ENCODE measurements at regions not wholly inside any gene's neighbourhood (a gene's known extent, or its start where the extent isn't known, plus 50 kb on each side); places are given as distances from the start of the nearest gene placed in this dataset.
"Not testable (repeated sequence)": the region's sequence is repeated elsewhere in the genome, so short reads cannot be mapped to it uniquely, and the experiment has no call there.

DNA sequence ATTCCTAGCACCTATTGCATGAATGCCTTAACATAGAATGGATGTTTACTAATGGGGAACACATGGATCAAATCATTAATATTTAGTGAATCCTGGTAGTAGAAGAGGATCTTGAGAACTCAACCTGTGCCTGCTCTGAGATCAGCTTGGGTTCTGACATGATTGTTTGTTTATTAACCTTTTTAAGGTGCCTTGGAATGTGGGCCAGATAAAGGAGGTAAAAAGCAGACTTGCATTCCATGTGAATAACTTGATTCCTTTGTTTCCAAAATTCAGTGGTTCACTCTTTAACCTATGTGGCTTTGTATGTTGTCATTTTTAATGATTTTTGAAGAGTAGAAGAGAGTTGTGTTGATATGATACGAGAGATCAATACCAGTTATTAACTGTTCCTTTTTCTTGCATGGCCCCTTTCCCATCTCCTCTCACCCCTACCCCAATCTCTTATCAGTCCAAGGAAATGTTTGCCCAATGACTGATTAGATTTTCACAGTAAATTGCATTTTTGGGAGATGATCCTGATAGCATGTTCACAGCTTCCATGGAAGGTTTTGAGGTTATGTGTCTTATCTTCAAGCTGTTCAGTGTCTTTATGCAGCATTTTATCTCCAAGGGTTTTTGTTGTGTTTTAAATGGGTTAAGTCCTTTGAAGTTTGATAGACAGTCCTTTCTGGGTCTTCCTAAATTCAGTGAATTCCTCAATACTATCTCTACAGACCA, 193.7 kb upstream of the FRMD6 start:
- H3K36me3 ChIP-seq (ENCODE audit: control insufficient read depth, insufficient read depth, low read length): no peaks in the 10 kb centered on the region
- no peaks in the 10 kb centered on the region for H3K4me1 ChIP-seq (ENCODE audit: control insufficient read depth, insufficient read depth, low read length)
- no peak overlapping the region for H3K9ac ChIP-seq (ENCODE audit: low read depth, low read length)
- no peaks in the 10 kb centered on the region for H3K27me3 ChIP-seq (ENCODE audit: control insufficient read depth, insufficient read depth, low read length)
- H3K9me3 ChIP-seq (ENCODE audit: control insufficient read depth, insufficient read depth, low read length): no peaks in the 10 kb centered on the region
- H3K4me3 ChIP-seq (ENCODE audit: low read depth, low read length): no peak overlapping the region
- no peak overlapping the region for H3K27ac ChIP-seq (ENCODE audit: low read depth, low read length)

DNA sequence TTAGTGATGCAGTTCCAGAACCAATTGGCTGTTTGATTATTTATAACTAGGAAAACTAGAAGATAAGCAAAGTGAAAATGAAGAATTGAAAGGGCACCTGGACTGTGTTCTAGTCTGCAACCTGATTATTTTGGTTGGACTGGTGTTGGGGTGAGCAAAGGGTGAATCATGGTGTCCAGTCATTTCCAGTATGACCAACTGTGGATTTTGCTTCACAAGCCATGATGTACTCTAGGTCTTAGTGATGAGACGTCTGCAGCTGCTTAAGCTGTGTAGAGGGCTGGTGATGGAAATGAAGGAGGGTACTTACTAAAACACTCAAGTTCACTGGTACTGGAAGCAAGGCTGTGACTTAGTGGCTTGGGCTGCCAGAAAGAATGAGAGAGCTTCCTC, 193.2 kb upstream of the FRMD6 start:
- no peak overlapping the region for H3K27ac ChIP-seq (ENCODE audit: low read depth, low read length)
- H3K36me3 ChIP-seq (ENCODE audit: control insufficient read depth, insufficient read depth, low read length): no peaks in the 10 kb centered on the region
- H3K27me3 ChIP-seq (ENCODE audit: control insufficient read depth, insufficient read depth, low read length): no peaks in the 10 kb centered on the region
- no peaks in the 10 kb centered on the region for H3K4me1 ChIP-seq (ENCODE audit: control insufficient read depth, insufficient read depth, low read length)
- H3K9me3 ChIP-seq (ENCODE audit: control insufficient read depth, insufficient read depth, low read length): no peaks in the 10 kb centered on the region
- H3K9ac ChIP-seq (ENCODE audit: low read depth, low read length): no peak overlapping the region
- H3K4me3 ChIP-seq (ENCODE audit: low read depth, low read length): no peak overlapping the region

DNA sequence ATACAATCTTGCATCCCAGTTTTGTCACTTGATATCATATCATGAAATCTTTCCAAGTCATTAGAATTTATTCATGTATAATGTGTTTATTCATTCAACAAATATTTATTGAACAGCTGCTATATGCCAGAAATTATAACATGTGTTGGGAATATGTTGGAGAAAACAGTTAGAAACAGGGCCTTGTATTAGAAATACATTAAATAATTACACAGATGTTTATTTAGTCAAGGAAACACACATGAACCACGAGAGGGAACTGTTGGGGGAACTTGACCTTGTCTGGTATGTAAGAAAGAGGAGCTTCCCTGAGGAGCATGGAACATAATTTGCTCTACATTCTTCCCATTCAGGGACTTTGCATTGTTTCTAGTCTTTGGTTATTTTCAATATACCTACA, 191.7 kb upstream of the FRMD6 start:
- H3K27ac ChIP-seq (ENCODE audit: low read depth, low read length): no peak overlapping the region
- H3K9me3 ChIP-seq (ENCODE audit: control insufficient read depth, insufficient read depth, low read length): no peaks in the 10 kb centered on the region
- no peaks in the 10 kb centered on the region for H3K4me1 ChIP-seq (ENCODE audit: control insufficient read depth, insufficient read depth, low read length)
- no peaks in the 10 kb centered on the region for H3K27me3 ChIP-seq (ENCODE audit: control insufficient read depth, insufficient read depth, low read length)
- no peak overlapping the region for H3K9ac ChIP-seq (ENCODE audit: low read depth, low read length)
- H3K36me3 ChIP-seq (ENCODE audit: control insufficient read depth, insufficient read depth, low read length): no peaks in the 10 kb centered on the region
- H3K4me3 ChIP-seq (ENCODE audit: low read depth, low read length): no peak overlapping the region

DNA sequence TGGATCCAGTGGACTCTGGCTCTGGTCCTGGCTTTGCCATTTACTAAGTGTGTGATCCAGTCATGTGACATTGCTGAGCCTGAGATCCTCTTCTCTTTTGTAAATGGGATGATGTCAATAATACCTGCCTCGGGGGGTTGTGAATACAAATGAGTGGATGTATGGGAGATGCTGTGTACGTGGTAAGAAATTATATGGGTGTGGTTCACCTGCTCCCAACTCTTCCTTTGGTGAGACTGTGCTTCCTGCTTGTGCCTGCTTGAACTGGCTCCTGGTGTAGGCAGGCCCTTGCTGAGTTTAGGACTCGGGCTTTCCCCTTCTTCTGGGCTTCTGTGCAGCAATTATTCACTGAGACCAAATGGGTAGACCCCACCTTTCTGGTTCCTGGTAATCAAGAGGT, 189.5 kb upstream of the FRMD6 start:
- no peak overlapping the region for H3K9ac ChIP-seq (ENCODE audit: low read depth, low read length)
- no peaks in the 10 kb centered on the region for H3K27me3 ChIP-seq (ENCODE audit: control insufficient read depth, insufficient read depth, low read length)
- H3K36me3 ChIP-seq (ENCODE audit: control insufficient read depth, insufficient read depth, low read length): no peaks in the 10 kb centered on the region
- no peaks in the 10 kb centered on the region for H3K4me1 ChIP-seq (ENCODE audit: control insufficient read depth, insufficient read depth, low read length)
- H3K9me3 ChIP-seq (ENCODE audit: control insufficient read depth, insufficient read depth, low read length): no peaks in the 10 kb centered on the region
- H3K4me3 ChIP-seq (ENCODE audit: low read depth, low read length): no peak overlapping the region
- H3K27ac ChIP-seq (ENCODE audit: low read depth, low read length): no peak overlapping the region

DNA sequence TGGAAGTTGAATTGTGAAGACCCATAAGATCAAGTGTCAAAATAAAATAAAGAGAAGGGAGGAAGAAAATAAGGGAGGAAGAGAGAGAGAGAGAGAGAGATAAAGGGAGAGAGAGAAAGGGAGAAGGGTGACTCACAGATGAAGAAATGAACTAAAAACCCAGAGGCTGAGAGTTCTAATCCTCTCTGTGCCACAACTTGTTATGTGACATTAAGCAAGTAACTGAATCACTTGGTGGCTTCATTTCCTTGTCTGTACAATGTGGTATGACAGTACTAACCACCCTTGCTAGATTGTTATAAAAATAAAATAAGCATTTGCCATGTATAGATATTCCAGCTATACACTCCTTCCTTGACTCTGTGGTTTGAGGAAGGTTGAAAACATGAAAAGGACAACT, 189.0 kb upstream of the FRMD6 start:
- Histone ChIP-seq H3K4me3 (ENCODE audit: low read depth, low read length) (no peak overlapping the region), H3K4me1 (ENCODE audit: control insufficient read depth, insufficient read depth, low read length) (no peaks in the 10 kb centered on the region), H3K9ac (ENCODE audit: low read depth, low read length) (no peak overlapping the region), H3K27me3 (ENCODE audit: control insufficient read depth, insufficient read depth, low read length) (no peaks in the 10 kb centered on the region), H3K36me3 (ENCODE audit: control insufficient read depth, insufficient read depth, low read length) (no peaks in the 10 kb centered on the region), H3K27ac (ENCODE audit: low read depth, low read length) (no peak overlapping the region), H3K9me3 (ENCODE audit: control insufficient read depth, insufficient read depth, low read length) (no peaks in the 10 kb centered on the region)

DNA sequence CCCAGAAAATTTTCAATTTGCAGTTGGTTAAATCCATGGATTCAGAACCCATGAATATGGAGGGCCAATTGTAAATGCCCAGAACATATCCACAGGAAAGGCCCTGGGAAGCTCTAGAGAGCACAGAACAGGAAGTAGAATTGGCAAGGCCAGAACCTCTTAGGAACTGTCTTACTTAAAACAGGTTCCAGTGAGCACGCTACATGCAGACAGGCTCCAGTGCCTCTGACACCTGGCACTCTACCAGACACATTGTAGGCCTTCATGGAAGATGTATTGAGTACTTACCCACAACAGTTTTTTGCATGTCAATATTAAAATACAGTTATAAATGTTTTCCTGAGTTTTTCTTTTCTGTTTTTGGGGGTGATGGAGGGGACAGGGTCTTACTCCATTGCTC, 188.2 kb upstream of the FRMD6 start:
- Histone ChIP-seq H3K9me3 (ENCODE audit: control insufficient read depth, insufficient read depth, low read length) (peaks cover 2% of the 10 kb centered on the region; the same call in 1 of the 2 replicates), H3K27me3 (ENCODE audit: control insufficient read depth, insufficient read depth, low read length) (no peaks in the 10 kb centered on the region), H3K36me3 (ENCODE audit: control insufficient read depth, insufficient read depth, low read length) (no peaks in the 10 kb centered on the region), H3K4me1 (ENCODE audit: control insufficient read depth, insufficient read depth, low read length) (no peaks in the 10 kb centered on the region), H3K27ac (ENCODE audit: low read depth, low read length) (no peak overlapping the region), H3K4me3 (ENCODE audit: low read depth, low read length) (no peak overlapping the region), H3K9ac (ENCODE audit: low read depth, low read length) (no peak overlapping the region)

DNA sequence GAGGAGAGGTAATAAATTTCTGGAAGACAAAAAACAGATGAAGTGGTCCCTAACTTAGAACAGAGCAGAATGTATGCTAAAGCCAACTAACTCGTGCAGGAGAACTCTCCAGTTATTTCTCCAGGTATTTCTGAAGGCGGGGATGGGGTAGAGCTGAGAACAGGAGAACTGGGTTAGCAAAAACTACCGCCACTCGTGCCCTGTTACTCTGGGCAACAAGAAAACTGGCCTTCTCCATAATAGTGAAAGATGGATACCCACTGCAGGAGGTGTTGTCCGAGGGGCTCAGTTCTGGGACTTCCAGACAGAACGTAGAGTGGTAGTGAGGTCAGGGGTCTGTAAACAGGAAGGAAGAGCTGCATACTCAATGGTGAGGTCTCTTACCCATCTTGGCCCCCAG, 187.3 kb upstream of the FRMD6 start:
- no peaks in the 10 kb centered on the region for H3K4me1 ChIP-seq (ENCODE audit: control insufficient read depth, insufficient read depth, low read length)
- no peaks in the 10 kb centered on the region for H3K36me3 ChIP-seq (ENCODE audit: control insufficient read depth, insufficient read depth, low read length)
- H3K27me3 ChIP-seq (ENCODE audit: control insufficient read depth, insufficient read depth, low read length): no peaks in the 10 kb centered on the region
- no peak overlapping the region for H3K9ac ChIP-seq (ENCODE audit: low read depth, low read length)
- H3K27ac ChIP-seq (ENCODE audit: low read depth, low read length): no peak overlapping the region
- no peak overlapping the region for H3K4me3 ChIP-seq (ENCODE audit: low read depth, low read length)
- peaks cover 5% of the 10 kb centered on the region; the same call in 1 of the 2 replicates for H3K9me3 ChIP-seq (ENCODE audit: control insufficient read depth, insufficient read depth, low read length)

DNA sequence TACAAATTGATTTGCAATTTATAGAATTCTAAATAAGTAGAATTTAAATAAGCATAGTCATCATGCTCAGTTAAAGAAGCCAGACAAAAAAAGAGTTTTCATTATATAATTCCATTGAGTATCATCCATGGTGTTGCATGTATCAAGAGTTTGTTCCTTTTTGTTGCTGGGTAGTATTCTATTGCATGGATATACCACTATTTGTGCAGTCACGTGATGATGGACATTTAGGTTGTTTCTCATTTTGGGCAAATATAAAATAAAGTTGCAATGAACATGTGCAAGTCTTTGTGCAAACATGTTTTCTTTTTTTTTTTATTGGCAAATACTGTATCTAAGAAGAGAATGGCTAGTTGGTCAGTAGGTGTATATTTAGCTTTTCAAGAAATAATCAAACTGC, 186.2 kb upstream of the FRMD6 start:
- Histone ChIP-seq H3K27ac (ENCODE audit: low read depth, low read length) (no peak overlapping the region), H3K9me3 (ENCODE audit: control insufficient read depth, insufficient read depth, low read length) (peaks cover 5% of the 10 kb centered on the region; the same call in 1 of the 2 replicates), H3K4me3 (ENCODE audit: low read depth, low read length) (no peak overlapping the region), H3K36me3 (ENCODE audit: control insufficient read depth, insufficient read depth, low read length) (no peaks in the 10 kb centered on the region), H3K9ac (ENCODE audit: low read depth, low read length) (no peak overlapping the region), H3K27me3 (ENCODE audit: control insufficient read depth, insufficient read depth, low read length) (no peaks in the 10 kb centered on the region), H3K4me1 (ENCODE audit: control insufficient read depth, insufficient read depth, low read length) (no peaks in the 10 kb centered on the region)

DNA sequence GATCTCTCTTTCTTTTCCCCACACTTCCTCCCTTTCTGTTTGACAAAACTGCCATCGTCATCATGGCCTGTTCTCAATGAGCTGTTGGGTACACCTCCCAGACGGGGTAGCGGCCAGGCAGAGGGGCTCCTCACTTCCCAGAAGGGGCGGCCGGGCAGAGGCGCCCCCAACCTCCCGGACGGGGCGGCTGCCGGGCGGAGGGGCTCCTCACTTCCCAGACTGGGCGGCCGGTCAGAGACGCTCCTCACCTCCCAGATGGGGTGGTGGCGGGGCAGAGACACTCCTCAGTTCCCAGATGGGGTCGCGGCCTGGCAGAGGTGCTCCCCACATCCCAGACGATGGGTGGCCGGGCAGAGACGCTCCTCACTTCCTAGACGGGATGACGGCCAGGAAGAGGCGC, 184.3 kb upstream of the FRMD6 start:
- not testable (repeated sequence) for H3K36me3 ChIP-seq (ENCODE audit: control insufficient read depth, insufficient read depth, low read length); H3K27ac ChIP-seq (ENCODE audit: low read depth, low read length); H3K4me3 ChIP-seq (ENCODE audit: low read depth, low read length); H3K9ac ChIP-seq (ENCODE audit: low read depth, low read length); H3K4me1 ChIP-seq (ENCODE audit: control insufficient read depth, insufficient read depth, low read length); H3K27me3 ChIP-seq (ENCODE audit: control insufficient read depth, insufficient read depth, low read length); H3K9me3 ChIP-seq (ENCODE audit: control insufficient read depth, insufficient read depth, low read length)

DNA sequence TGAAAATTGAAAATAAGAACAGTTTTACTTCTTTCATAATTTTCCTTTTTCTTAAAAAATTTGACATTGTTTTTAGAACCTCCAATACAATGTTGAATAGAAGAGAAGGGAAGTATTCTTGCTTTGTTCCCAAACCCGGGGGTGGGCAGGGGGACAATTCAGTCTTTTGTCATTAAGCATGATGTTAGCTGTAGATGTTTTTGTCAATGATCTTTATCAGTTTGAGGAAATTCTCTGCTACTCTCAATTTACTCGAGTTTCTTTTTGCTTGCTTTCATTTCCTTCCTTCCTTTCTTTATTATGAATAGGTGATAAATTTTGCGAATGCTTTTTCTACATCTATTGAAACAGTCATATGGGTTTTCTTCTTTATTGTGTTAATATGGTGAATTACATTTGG, 183.2 kb upstream of the FRMD6 start:
- 0 out of 2 replicates have a peak, but pooled peaks cover under 1% of the 10 kb centered on the region for H3K4me1 ChIP-seq (ENCODE audit: control insufficient read depth, insufficient read depth, low read length)
- no peak overlapping the region for H3K9ac ChIP-seq (ENCODE audit: low read depth, low read length)
- no peak overlapping the region for H3K27ac ChIP-seq (ENCODE audit: low read depth, low read length)
- no peaks in the 10 kb centered on the region for H3K36me3 ChIP-seq (ENCODE audit: control insufficient read depth, insufficient read depth, low read length)
- peaks cover 5% of the 10 kb centered on the region; the same call in 1 of the 2 replicates for H3K9me3 ChIP-seq (ENCODE audit: control insufficient read depth, insufficient read depth, low read length)
- H3K4me3 ChIP-seq (ENCODE audit: low read depth, low read length): no peak overlapping the region
- no peaks in the 10 kb centered on the region for H3K27me3 ChIP-seq (ENCODE audit: control insufficient read depth, insufficient read depth, low read length)

DNA sequence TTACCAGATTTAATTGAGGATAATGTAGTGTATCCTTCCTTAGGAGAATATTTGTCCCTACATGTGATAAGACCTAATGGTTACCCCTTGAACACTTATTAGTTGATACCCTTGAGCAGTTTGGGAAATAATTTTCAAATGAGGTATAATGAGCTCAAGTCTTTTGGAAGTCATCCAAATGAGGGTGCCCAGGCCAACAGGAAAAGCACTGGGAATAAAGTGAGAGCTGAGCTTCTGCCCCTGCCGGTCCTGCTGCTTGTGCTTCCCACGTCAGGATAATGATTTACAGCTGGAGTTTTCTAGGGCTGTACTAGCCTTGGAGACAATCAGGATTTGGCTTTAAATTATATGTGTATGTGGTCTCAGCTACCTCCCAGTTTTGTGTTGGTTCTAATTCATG, 178.8 kb upstream of the FRMD6 start:
- Histone ChIP-seq H3K4me3 (ENCODE audit: low read depth, low read length) (no peak overlapping the region), H3K9me3 (ENCODE audit: control insufficient read depth, insufficient read depth, low read length) (peaks cover 5% of the 10 kb centered on the region; the same call in 1 of the 2 replicates), H3K4me1 (ENCODE audit: control insufficient read depth, insufficient read depth, low read length) (peaks cover 10% of the 10 kb centered on the region; the same call in 1 of the 2 replicates), H3K36me3 (ENCODE audit: control insufficient read depth, insufficient read depth, low read length) (no peaks in the 10 kb centered on the region), H3K9ac (ENCODE audit: low read depth, low read length) (no peak overlapping the region), H3K27ac (ENCODE audit: low read depth, low read length) (no peak overlapping the region), H3K27me3 (ENCODE audit: control insufficient read depth, insufficient read depth, low read length) (no peaks in the 10 kb centered on the region)
